CD4-positive, alpha-beta T cell treated with Interleukin-12 subunit alpha and Interleukin-12 subunit beta, for 1 hour (primary cell): ENCODE measurements at regions not wholly inside any gene's neighbourhood (a gene's known extent, or its start where the extent isn't known, plus 50 kb on each side); places are given as distances from the start of the nearest gene placed in this dataset.
"Not testable (repeated sequence)": the region's sequence is repeated elsewhere in the genome, so short reads cannot be mapped to it uniquely, and the experiment has no call there.

ENCODE experiments used
- DNase-seq: peaks from one replicate; pipeline ENCODE4 v3.0.0-alpha.2; 2020

DNA sequence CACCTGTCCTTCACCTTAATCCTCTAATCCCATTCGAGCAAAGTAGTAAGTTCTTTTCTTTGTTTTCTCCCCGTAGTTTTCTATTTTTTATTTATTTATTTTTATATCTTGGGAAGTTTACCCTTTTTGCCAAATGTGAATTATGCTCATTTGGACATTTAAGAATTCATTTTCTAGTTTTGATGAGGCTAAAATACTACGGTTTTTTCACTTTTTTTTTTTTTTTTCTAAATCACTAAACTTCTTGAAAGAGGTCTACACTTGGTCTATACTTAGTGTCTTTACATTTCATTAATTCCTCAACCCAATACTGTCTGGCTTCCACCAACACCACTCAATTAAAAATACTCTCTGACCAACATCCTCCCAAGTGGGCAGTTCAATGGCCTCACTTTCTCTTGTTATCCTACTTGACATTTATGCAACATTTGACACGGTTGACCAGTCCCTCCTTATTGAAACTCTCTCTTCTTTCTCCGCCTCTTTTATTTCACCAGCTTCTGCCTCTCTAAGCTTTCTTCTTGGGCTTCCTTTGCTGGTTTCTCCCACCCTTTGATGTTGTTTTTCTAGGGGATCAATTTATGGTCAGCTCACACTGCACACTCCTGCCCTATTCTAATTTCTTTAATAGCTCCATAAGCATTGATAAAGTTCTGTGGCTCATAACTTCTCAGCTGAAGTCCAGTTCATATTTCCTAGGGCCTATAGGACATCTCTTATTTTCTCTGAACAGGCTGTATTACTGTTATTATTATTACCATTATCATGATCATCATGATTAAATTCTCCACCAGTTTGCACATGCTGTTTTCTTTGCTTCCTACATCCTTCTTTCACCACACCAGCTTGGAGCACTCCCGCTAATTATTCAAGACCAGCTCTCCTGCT lies 72.6 kb upstream of the CITED2 start:
- no peak for DNase-seq

DNA sequence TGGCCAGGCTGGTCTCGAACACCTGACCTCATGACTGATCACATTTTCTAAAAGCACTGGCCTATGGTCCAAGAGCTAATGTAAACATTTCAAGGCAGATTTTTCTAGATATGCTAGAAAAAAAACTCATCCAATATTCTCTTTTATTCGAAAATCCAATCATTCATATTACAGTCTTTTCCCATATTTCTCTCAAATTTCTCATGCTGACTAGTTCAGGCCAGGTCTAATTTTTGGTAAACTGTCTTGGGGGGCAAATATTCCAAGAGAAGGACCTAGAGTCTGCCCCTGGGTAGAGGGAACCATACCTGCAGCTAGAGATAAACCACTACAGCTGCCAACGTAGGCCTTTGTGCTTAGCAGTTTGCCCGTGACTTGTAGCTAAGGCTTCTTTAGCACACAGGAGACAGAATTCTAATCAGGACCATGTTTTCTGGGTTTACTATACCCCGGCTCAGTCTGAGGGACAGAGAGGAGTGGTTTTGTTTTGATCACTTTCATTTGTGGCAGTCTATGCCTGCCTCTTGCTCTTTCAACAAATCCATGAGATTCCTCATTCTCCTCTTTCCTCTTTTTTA lies 71.8 kb upstream of the CITED2 start:
- no peak for DNase-seq

DNA sequence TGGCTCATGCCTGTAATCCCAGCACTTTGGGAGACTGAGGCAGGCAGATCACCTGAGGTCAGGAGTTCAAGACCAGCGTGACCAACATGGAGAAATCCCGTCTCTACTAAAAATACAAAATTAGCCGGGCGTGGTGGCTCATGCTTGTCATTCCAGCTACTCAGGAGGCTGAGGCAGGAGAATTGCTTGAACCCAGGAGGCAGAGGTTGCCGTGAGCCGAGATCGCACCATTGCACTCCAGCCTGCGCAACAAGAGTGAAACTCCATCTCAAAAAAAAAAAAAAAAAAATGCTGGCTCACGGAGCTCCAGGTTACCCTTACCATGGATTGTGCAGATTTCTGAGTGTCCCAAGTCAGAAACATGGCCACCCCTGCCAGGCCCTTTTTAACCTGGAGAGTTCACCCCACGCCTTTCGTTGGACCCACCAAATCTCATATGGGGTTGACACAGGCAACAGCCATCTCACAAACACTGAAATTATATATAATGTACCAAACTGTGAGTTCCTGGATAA lies 69.9 kb upstream of the CITED2 start:
- DNase-seq: not testable (repeated sequence)

DNA sequence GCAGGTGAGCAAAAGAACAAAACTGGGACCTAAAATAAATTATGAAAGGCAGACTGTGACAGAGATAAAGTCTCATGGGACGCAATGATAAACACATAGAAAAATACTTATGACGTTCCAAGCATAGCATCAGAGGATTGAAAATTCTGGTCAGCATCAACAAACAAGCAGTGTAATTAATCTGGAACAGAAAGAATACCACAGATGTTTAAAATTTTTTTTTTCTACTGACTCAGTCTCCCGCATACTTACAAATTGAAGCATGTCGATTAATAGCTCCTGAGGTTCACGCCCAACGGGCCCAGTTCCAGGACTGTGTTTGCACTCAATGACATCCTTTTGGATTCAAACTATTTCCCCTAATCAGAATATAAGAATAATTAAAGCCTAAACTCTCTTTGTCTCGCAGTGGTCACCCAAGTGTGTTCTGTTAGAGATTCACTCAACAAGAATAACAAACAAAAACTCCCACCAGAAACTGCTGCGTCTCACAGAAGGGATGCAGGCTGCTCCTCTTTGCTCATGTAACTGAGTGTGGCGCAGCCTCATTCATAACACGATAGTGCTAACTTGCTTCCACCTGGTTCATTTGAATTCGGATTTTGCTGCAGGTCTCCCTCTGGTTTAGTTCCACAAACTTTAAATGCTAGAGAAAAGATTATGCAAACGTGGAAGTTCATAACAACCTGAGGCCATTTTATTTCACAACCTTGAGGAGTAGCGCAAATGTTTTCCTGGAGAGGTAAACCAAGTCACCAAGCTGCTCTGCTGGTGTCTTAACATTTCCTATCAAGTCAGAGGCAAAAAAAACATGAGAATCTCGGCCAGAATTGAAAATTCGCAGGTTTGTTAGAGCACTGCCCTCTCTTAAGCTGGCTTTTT lies 69.0 kb upstream of the CITED2 start:
- DNase-seq: no peak

DNA sequence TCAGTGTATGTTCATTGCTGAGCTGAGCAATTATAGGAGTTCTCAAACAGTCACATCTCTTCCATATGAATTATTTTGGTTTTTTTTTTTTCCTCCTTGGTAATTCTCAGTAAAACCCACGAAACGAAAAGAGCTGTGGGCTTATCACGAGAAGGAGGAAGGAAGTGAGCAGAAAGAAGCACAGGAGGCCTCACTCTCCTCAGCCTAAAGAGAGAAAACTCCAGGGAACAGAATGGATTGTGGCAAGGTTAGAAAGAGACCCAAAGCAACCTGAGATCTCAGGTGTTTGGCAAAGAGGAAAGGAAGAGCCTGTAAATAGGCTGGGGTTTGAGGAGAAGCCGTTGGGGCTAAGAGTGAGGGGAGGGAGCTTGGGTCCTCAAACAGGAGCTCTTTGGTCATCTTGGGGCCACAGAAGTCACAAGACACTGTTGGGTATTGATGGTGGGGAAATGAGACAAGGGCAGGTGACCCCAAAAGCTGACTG lies 67.8 kb upstream of the CITED2 start:
- DNase-seq: no peak

DNA sequence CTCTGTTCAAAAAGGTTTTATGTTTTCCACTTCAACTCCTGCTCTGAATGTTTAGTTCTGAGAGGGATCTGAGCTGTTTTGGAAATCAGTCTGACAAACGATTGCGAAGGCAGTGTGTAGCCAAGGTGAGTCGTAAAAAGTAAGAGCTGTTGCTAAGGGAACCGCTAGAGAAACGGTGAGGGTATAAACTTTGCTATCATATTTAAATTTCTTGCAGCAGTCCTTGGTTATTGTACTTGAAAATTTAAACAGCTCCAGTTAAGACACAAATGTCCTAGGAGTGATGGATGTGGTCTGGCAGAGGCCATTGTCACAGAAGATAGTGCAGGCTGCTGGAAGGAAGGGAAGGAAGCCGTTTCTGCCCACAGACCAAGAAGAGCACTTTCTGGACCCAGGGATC lies 64.9 kb upstream of the CITED2 start:
- DNase-seq: no peak

DNA sequence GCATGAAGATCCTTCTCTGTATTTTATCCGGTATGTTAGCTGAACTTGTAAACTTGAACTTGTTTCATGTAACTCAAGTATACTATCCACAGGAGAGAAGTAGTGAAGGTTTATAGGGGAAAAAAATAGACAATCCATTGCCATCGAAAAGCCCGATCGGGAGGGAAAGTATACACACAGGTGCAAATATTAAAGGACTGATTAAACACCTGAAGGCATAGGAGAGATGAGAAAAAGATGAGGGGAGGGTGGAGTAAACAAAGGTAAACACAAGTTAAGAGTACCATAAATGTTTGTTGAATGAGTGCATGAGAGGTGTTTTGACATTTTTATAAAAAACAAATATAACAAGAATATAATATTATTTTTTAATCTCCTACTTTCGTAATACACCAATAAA lies 64.3 kb upstream of the CITED2 start:
- no peak for DNase-seq

DNA sequence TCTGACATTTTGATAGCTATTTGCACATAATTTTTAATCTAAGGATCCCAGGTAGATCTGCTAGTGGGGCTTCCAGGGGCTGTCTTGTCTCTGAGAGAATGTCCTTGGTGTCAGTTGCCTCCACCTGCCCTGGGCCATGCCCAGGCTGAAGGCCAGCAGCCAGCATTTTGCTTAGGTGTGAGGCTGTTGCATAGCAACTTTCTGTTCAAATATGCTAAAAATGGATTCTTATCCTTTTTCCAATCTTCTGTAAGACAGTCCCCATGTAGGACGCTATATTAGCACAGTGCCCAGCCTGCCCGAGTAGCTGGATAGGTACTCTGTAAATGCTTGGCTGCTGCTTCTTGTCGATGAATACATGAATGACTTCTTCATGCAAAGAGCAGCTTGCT lies 62.5 kb upstream of the CITED2 start:
- DNase-seq: no peak

DNA sequence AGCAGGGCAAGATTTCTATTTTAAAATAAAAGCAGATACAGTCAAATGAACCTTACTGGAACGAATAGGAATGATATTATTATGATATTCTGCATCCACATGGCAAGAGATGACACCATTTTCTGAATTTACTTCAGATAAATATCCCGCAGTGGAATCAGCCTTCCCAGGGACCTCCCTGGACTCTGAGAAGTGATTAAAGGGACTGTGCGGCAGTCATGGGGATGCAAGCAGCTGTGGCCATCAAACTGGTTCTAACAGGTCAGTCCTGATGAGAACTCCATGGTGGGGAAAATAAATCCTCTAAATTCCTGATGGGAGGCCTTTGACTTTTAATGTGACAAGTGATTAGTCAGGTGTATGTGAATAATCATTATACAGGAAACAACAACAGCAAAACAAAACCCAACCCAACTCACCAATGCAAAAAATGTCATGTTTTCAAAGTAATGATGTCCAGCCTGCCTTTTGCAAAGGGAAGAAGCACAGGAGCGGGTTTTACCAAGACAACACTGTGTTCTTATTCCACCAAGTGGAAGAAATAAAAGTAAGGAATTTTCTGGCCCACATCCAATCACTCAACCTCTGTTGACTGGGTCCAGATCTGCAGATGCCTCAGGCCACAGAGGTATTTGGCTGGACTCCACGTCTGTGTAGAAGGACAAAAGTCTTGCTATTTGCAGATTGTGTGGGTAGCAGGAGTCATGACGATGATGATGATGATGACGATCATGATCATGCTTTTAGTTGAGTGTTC lies 61.9 kb upstream of the CITED2 start:
- no peak for DNase-seq

DNA sequence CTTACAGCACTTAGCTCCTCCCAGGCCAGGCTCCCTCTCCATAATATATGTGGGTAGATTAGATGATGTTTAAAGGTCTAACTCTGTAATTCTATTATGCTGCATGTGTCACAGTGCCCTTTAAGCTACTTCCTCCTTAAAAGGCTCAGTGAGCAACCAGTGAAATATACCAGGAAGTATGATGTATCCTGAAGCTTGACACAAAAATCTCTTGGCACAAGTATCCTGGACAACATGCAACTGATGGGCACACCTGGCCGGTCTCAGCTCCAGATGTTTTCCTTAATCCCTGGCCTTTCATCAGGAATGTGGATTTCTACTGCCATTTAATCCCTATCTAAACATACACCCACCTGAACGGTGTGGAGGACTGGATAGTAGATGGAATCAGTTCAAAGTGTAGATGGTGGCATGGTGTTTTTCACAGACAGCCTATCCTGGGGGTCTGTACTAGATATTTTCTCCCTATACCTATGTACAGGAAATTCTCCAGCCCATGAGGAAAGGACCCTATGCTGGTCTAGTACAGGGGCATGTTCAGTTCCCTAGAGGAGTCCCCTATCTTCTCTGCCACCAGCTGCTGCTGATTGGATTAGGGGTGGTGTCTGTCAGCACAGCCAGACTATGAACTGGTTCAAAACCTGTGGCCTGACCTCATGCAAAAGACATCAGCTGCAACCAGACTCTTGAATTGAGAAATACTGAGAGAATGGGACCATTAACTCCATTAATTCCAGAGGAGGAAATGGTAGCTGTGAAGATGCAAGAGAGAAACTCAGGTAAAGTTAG lies 59.4 kb upstream of the CITED2 start:
- DNase-seq: no peak

DNA sequence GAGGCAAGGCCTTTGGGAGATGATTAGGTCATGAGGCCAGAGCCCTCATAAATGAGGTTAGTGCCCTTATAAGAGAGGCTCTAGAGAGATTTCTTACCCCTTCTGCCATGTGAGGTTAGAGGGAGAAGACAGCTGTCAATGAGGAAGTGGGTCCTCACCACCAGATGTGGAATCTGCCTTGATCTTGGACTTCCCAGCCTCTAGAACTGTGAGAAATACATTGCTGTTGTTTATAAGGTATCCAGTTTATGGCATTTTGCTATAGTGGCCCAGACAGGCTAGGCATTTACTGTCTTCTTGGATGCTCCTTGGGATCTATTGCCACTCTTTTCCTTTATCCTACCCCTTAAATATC lies 57.1 kb upstream of the CITED2 start:
- no peak for DNase-seq

DNA sequence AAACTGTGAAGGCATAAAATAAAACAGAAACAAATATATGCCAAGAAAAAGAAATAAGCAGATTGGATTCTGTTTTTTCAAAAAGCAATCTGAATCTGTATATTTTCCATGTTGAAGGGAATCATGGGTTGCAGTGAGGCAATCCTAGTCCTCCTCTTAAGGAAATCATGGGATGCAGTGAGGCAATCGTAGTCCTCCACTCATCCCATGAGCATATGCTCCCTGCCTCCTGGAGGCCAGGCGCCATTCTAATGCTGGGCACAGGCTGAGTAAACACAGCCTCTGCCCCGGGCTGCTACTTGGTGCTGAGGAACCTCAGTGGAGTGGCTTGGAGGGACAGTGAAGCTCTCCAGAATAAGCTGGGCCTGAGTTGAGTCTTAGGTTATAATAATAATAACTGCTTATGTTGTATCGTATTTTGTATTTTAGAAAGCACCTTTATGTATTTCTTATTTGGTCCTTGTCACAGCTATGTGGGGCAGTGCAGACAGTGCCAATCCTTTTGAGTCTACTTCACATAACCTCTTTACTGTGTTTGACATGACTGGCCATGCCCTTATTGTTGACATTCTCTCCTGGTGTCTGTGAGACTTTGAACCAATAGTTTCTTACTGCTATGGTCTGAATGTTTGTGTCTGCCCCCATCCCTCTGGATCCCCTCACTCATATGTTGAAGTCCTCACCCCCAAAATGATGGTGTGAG lies 56.6 kb upstream of the CITED2 start:
- DNase-seq: no peak

DNA sequence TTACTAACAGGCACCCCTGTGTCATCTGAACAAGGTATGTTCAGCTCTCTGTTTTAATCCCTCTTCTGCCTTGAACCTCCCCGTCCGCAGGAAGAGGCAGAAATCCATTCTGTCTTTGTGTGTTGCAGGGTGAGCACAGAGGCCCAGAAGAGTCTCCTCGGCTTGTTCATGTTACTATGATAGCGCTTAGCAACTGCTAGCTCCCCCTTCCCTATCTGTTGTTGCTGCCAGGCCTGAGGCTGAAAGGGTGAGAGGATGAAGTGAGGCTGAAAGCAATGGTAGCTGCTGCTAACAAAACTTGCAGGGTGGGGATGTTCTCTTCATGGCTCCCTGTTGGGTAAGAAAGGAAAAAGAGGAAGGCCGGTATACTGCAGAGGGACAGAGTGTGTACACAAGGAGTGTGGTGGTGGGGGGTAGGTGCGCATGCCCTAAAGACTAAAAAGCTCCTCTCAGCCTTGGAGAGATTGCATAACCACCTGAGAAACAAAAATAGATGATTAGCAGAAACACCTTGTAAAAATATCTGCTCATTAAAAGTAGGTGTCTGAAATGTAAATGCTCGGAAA lies 55.2 kb upstream of the CITED2 start:
- DNase-seq: no peak

DNA sequence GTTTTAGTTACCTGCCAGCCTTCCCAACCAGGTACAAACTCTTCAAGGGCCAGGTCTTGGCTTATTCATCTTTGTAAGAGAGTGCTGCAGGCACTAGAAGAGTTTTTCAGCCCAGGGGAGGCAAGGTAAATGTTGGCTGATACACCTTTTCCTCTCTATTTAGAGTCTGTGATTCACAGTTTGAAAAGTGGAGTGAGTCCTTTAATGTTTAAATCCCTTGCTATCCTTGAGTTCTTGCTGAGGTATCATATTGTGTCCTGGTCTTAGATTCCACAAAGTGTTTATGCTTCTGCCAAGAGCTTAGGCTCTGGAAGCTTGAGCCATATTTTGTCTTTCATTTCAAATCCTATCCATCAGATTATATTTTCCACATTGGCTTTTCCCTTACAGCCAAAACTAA lies 52.8 kb upstream of the CITED2 start:
- DNase-seq: no peak

DNA sequence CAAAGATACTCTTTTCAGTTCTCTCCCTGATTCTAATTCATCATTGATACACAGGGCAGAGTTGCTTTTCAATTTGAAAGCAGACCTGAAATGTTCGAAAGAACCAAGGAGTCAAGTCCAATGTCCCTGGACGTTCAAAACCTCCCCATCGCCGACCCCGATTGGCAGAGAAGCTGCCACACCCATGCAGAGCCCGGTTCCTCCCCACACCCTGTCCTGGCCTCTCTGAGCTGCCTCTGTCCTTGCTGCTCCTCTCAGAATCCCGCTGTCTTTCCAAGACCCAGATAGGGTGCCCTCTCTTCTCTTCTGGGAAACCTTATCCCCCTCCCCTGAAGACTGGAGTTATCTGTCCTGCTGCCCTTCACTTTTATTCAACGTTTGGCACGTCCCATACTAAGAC lies 52.3 kb upstream of the CITED2 start:
- no peak for DNase-seq

DNA sequence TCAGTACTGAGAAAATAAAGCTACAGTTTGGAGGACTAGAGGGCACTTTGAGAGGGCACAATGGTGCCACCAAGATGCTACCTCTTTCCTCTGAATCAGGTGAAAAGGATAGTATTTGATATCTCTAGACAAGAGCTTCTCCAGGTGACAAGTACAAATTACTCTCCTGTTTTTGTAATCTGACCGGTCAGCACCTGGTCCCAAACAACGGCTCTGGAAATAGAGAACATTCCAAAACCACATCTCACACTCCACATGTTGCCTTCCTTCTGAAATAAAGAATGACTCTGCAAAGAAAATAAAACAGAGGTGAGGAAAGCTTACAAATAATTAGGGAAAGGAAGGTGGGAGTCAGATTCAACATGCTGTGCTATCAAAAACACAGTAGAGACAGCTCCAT lies 51.3 kb upstream of the CITED2 start:
- DNase-seq: no peak

DNA sequence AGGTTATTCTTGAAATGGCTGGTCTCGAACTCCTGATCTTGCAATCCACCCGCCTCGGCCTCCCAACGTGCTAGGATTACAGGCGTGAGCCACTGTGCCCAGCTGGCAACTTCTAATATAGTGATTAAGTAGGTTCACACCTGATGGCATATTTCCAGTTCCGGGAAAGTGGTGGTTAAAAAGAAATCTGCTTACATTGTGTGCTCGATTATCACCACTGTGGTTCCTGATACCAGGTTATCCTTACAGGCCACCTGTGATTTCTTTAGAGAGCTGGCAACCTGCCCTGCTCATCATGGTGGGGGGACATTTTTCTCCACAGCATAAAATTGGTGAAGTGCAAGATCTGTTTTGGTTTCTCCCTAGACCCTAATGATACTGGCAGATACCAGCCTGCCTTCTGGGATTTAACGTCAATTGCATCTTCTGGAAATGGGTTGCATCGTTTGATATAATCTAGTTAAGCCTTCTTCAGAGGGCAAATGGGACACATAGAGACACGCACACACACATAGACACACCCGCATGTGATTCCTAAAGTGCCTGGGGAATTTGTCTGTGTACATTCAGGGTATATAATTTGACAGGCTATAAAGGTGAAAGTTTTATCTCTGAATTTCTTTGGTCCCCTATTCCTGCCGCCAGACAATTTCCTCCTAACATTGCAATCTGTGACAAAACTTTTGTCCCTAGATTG lies 49.7 kb upstream of the CITED2 start:
- no peak for DNase-seq
